ENCODE measurements at regions not wholly inside any gene's neighbourhood (a gene's known extent, or its start where the extent isn't known, plus 50 kb on each side); places are given as distances from the start of the nearest gene placed in this dataset.

GRCh38 chr2:143881246-143881645 is 638.7 kb downstream of the ZEB2 start:
- no peaks in the 10 kb centered on the region for H3K79me2 ChIP-seq (ENCODE audit: low read length)
- no peaks in the 10 kb centered on the region for H3K9me2 ChIP-seq (replicated peaks; ENCODE audit: low read length)
- no peak for TF ChIP-seq CTCF (conservative IDR thresholded peaks at IDR 0.05; ENCODE audit: low read depth, low read length)
- no peak for TF ChIP-seq EZH2 (IDR thresholded peaks at IDR 0.05; ENCODE audit: low read length, unreplicated experiment)
- TF ChIP-seq EZH2phosphoT487 (IDR thresholded peaks at IDR 0.05; ENCODE audit: borderline replicate concordance, low read length) = no peak

DNA sequence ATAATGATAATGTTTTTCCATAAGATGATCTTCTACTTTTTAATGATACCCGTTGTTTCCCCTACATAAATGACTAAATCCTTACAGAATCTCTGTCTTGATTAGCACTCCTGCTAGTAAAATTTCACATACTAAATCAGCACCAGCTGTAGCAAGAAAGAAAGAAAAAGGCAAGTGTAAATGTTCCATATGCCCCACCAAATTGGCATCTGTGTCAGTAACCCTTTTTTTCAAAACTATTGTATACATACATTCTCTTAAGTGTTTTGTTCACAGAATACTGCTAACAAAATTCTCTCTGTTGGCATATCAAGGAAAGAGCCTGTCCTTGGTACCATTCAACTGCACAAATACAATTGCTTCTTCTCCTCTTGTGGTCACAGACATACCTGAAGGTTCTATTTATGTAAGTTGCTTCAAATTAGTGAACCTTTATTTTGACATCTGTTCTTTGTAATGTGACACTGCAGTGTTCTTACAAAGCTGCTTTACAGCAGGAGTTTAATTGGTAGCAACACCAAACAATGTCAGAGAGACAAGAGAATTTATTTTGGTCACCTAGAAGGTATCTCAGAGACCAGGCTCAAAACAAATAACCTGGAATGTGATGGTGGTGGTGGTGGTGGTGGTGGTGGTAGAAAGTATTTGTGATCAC is 641.9 kb downstream of the ZEB2 start:
- no peaks in the 10 kb centered on the region for H3K27me3 ChIP-seq (ENCODE audit: low read length)
- intact Hi-C loops (cut with micrococcal nuclease) = no loop called here
- H2AFZ ChIP-seq (ENCODE audit: low read length) = no peak overlapping the region
- H3K9me2 ChIP-seq (replicated peaks; ENCODE audit: low read length) = no peaks in the 10 kb centered on the region
- no peaks in the 10 kb centered on the region for H3K9me3 ChIP-seq (ENCODE audit: low read length)
- no peaks in the 10 kb centered on the region for H3K79me2 ChIP-seq (ENCODE audit: low read length)
- no peak for DNase-seq
- ATAC-seq = no peak
- no peaks in the 10 kb centered on the region for H3K36me3 ChIP-seq (ENCODE audit: low read depth, low read length)
- no peaks in the 10 kb centered on the region for H4K20me1 ChIP-seq (ENCODE audit: low read length)
- H3F3A ChIP-seq (ENCODE audit: low read length, unreplicated experiment) = no peaks in the 10 kb centered on the region
- CTCF ChIA-PET = no interaction called here
- H3K4me2 ChIP-seq (ENCODE audit: low read length) = no peak overlapping the region
- POLR2A ChIA-PET (ENCODE audit: unreplicated experiment) = interaction anchor here (0.6 kb wide), 1 partner anchor 1866 kb away, joined by 3 read pairs; no protein-coding TSS in a partner anchor
- TF ChIP-seq EZH2phosphoT487 (IDR thresholded peaks at IDR 0.05; ENCODE audit: borderline replicate concordance, low read length) = no peak
- no peak for TF ChIP-seq CTCF (conservative IDR thresholded peaks at IDR 0.05; ENCODE audit: low read depth, low read length)
- TF ChIP-seq EZH2 (IDR thresholded peaks at IDR 0.05; ENCODE audit: low read length, unreplicated experiment) = no peak
- H3K4me3 ChIP-seq (ENCODE audit: low read length) = no peak overlapping the region
- no TSS peak for BruUV-seq (replicated peaks)
- no peaks in the 10 kb centered on the region for H3K4me1 ChIP-seq (ENCODE audit: insufficient read depth, low read length)
- no peak overlapping the region for H3K27ac ChIP-seq (ENCODE audit: low read length)
- H3K9ac ChIP-seq (ENCODE audit: low read length) = no peak overlapping the region

More at GRCh38 chr2:143881246-143881645, 638.7 kb downstream of the ZEB2 start:
- H3K27ac ChIP-seq (ENCODE audit: low read length) = no peak overlapping the region
- no peak for ATAC-seq
- H3K4me2 ChIP-seq (ENCODE audit: low read length) = no peak overlapping the region
- H3K4me3 ChIP-seq (ENCODE audit: low read length) = no peak overlapping the region
- DNase-seq = no peak
- no peak overlapping the region for H2AFZ ChIP-seq (ENCODE audit: low read length)
- no peaks in the 10 kb centered on the region for H3K4me1 ChIP-seq (ENCODE audit: insufficient read depth, low read length)
- H3F3A ChIP-seq (ENCODE audit: low read length, unreplicated experiment) = no peaks in the 10 kb centered on the region
- no peak overlapping the region for H3K9ac ChIP-seq (ENCODE audit: low read length)
- intact Hi-C loops (cut with micrococcal nuclease) = no loop called here
- no peaks in the 10 kb centered on the region for H3K9me3 ChIP-seq (ENCODE audit: low read length)
- no peaks in the 10 kb centered on the region for H4K20me1 ChIP-seq (ENCODE audit: low read length)
- ChIA-PET CTCF (no interaction called here), POLR2A (ENCODE audit: unreplicated experiment) (no interaction called here)
- H3K36me3 ChIP-seq (ENCODE audit: low read depth, low read length) = no peaks in the 10 kb centered on the region
- BruUV-seq (replicated peaks) = no TSS peak
- H3K27me3 ChIP-seq (ENCODE audit: low read length) = no peaks in the 10 kb centered on the region

GRCh38 chr2:143877056-143877455 is 642.9 kb downstream of the ZEB2 start:
- Histone ChIP-seq H3F3A (ENCODE audit: low read length, unreplicated experiment) (no peaks in the 10 kb centered on the region), H2AFZ (ENCODE audit: low read length) (no peak overlapping the region), H3K9ac (ENCODE audit: low read length) (no peak overlapping the region), H3K9me3 (ENCODE audit: low read length) (no peaks in the 10 kb centered on the region), H3K27me3 (ENCODE audit: low read length) (no peaks in the 10 kb centered on the region), H3K4me3 (ENCODE audit: low read length) (no peak overlapping the region), H3K9me2 (replicated peaks; ENCODE audit: low read length) (no peaks in the 10 kb centered on the region), H3K4me1 (ENCODE audit: insufficient read depth, low read length) (no peaks in the 10 kb centered on the region), H3K27ac (ENCODE audit: low read length) (no peak overlapping the region), H3K79me2 (ENCODE audit: low read length) (no peaks in the 10 kb centered on the region), H3K4me2 (ENCODE audit: low read length) (no peak overlapping the region), H3K36me3 (ENCODE audit: low read depth, low read length) (no peaks in the 10 kb centered on the region), H4K20me1 (ENCODE audit: low read length) (no peaks in the 10 kb centered on the region)
- TF ChIP-seq CTCF (conservative IDR thresholded peaks at IDR 0.05; ENCODE audit: low read depth, low read length) (no peak), EZH2 (IDR thresholded peaks at IDR 0.05; ENCODE audit: low read length, unreplicated experiment) (no peak), EZH2phosphoT487 (IDR thresholded peaks at IDR 0.05; ENCODE audit: borderline replicate concordance, low read length) (no peak)
- ChIA-PET POLR2A (ENCODE audit: unreplicated experiment) (no interaction called here), CTCF (no interaction called here)
- BruUV-seq (replicated peaks) = no TSS peak
- intact Hi-C loops (cut with micrococcal nuclease) = no loop called here
- no peak for ATAC-seq
- DNase-seq = no peak

Measured in PC-3 (cell line).